ENCODE measurements at regions not wholly inside any gene's neighbourhood (a gene's known extent, or its start where the extent isn't known, plus 50 kb on each side); places are given as distances from the start of the nearest gene placed in this dataset.

DNA sequence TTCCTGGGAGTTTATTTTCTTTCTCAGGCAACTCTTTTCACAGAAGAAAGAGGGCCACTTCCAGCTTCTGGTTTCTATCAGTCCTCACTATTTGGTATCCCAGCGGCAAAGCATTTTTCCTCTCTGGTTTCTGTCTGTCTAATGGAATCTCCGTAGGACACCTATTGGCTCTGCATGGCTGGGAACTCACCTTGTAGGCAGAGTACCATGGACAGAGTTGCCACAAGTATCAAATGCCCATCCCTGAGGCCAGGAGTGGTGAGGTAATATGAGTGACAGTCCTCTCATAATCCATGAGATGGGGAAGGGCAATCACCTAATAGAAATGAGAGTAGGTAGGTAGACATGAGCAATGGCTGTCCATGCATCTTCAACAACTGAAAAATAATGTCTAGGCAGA lies 369.5 kb upstream of the PIK3C3 start:
- TF ChIP-seq YY1 (IDR thresholded peaks at IDR 0.05; ENCODE audit: insufficient read depth, insufficient read length) (no peak), SUZ12 (IDR thresholded peaks at IDR 0.05; ENCODE audit: extremely low read depth, insufficient read depth, insufficient read length) (no peak), ZNF274 (IDR thresholded peaks at IDR 0.05; ENCODE audit: low read depth, low read length) (no peak)

Data from NT2/D1 (cell line).